Epidermal melanocyte (primary cell): ENCODE measurements at regions not wholly inside any gene's neighbourhood (a gene's known extent, or its start where the extent isn't known, plus 50 kb on each side); places are given as distances from the start of the nearest gene placed in this dataset.

Experiments used
- DNase-seq: peaks from one replicate; pipeline ENCODE4 v3.0.0; 2011; ENCODE audit warnings: low spot score; ENCODE audit not compliant: insufficient read length

- DNase-seq: no peak
Observed at GRCh38 chr11:80538040-80538439, 1097.2 kb upstream of the TENM4 start.

DNA sequence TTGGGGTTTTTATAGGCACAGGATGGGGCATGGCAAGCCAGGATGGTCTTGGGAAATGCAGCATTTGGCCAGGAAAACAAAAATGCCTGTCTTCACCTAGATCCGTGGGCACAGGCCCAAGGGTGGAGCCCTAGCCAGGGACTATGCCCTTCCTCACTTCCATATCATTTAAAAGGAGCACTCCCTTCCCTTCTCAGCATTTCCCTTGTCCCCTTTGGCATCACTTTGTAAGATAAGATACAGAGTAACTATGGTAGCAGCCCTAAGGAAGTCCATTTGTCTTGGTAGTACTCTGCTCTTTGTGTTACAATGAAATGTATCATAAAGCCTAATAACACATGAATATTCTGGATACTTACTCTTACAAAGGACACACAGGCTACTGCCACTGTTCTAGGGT, 1092.6 kb upstream of the TENM4 start:
- DNase-seq: no peak

GRCh38 chr11:80532633-80533232, 1091.9 kb upstream of the TENM4 start:
- no peak for DNase-seq

- DNase-seq: no peak
Observed at GRCh38 chr11:80529726-80530125, 1088.9 kb upstream of the TENM4 start.

DNA sequence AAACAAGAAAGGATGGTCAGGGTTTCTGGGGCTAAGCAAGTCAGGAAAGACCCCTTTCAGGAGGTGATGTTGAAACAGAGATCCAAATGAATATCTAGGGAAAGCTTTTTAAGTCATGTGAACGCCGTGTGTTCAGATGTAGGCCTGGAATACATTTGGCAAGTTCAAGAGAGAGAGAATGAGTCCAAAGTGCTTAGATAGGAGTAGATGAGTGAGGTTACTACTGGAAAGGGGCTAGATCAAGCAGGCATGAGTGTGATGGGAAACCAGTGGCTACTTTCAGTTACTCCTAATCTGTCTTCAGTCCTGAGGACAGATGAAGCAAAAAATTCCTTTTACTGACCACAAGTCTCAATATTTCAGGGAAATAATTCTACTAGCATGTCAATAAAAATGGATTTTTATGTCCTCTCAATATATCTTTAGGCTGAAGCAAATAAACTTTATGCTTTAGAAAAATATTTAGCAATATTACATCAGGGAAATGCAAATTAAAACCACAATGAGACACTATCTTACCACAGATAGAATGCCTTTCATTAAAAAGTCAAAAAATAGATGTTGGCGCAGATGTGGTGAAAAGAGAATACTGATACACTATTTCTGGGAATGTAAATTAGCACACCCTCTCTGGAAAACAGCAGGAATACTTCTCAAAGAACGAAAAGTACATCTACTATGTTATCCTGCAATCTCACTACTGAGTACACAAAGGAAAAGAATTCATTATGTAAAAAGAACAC, 1085.0 kb upstream of the TENM4 start:
- DNase-seq: no peak

- no peak for DNase-seq
Observed at GRCh38 chr11:80524349-80524748, 1083.5 kb upstream of the TENM4 start.

GRCh38 chr11:80523057-80523456, 1082.2 kb upstream of the TENM4 start:
- DNase-seq: no peak

- DNase-seq: no peak
Observed at GRCh38 chr11:80521592-80521991, 1080.8 kb upstream of the TENM4 start.

DNA sequence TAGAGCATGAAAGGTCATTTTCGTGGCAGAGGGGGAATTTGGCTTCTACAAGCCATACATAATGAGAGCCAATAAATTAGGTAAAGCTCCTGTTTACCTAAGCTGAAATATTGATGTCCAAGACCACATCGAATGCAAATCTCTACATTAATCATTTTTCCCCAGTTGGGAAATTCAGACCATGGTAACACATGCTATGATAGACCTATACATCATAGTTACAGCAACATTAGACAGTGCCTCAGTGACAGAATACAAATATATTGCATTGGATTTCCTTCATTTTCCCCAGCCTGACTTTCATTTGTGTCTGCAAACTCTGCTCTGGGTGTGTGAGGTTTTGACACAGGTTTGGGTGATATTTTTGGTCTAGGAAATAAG, 1079.7 kb upstream of the TENM4 start:
- DNase-seq: no peak

DNA sequence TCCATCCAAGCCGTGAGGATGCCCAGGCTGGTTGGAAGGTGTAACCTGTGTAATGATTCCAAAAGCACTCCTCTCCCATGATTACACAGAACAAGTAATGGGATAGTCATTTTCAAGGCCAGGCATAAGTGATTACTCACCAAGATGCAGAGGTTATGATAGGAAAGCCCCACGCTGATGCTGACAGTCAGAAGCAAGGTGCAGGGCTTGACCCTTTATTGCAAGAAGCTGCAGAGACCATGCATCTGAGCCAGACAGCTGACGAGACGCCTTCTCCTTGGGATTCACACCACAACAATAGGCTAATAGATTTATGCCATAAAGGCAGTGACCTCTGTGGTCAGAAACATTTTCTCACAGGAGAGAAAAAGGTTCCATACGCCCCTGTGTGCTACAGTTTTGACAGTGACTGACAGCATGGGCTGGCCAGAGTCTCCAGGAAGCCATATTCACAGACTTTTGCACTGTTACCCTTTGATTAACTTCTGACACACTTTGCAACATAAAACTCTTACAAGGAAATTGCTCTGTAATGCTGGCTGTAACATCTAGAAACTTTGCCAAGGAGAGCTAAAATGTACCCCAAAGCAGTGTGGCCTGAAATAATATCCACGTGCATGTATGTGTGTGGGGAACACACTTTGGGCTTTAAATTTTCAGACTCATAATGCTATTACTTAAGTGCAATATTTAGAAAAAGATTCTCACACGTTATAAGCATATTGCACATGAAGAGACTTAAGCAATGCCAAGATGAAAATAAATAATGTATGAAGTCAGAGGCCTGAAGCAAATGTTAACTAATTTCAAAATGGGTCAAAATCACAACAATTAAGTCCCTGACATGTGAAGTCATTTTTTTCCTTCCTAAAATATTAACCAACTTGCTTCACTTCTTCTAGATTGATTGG, 1079.0 kb upstream of the TENM4 start:
- no peak for DNase-seq

- DNase-seq: no peak
Observed at GRCh38 chr11:80517701-80518100, 1076.9 kb upstream of the TENM4 start.

GRCh38 chr11:80515097-80515496, 1074.3 kb upstream of the TENM4 start:
- no peak for DNase-seq

DNA sequence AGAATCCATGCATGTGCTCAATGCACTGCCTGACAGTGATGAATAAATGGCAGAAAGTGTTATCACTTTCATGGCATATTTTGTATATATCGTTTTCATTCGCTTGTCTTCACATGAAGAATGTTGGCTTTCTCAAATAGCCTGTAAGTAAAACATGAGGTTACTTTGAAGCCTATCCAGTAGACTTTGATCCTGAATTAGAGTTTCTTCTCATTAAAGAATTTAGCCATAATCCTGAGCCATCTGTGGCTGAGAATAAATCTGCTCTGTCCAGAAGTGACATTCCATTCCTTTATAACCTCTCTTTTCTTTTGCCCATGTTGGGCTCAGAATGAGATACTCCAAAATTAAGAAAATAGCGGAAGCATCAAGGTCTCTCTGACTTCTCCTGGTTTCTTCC, 1071.7 kb upstream of the TENM4 start:
- DNase-seq: no peak

GRCh38 chr11:80505771-80506170, 1064.9 kb upstream of the TENM4 start:
- no peak for DNase-seq

- DNase-seq: no peak
Observed at GRCh38 chr11:80503990-80504389, 1063.2 kb upstream of the TENM4 start.

- no peak for DNase-seq
Observed at GRCh38 chr11:80502511-80502910, 1061.7 kb upstream of the TENM4 start.

DNA sequence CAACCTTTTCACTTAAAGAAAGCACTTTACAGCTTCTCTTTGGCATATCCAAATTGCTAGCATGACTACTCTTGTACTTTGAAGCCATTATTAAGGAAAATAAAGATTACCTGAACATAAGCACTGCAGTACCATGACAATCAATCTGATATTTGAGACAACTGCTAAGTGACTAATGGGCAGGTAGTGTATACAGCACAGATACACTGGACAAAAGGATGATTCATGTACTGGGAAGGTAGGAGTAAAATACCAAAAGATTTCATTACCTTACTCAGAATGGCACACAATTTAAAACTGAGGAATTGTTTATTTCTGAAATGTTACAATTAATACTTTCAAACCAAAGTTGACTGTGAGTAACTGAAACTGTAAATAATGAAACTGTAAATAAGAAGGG, 1054.3 kb upstream of the TENM4 start:
- no peak for DNase-seq

DNA sequence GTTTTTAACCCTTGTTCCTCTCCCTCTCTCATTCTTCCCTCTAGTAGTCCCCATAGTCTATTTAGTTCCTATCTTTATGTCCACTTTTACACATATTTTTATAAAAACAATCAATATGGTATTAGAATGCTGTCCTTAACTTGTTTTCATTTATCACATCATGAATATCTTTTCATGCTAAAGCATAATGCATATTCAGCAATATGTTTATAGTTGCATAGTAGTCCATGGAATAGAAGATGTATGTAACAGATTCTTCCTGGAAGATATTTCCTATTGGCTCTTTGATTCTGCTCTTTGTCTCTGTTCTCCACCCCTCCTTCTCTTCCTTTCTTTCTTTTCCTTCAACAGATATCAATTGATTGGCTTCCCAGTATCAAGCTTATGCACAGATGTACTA, 1047.1 kb upstream of the TENM4 start:
- DNase-seq: no peak

DNA sequence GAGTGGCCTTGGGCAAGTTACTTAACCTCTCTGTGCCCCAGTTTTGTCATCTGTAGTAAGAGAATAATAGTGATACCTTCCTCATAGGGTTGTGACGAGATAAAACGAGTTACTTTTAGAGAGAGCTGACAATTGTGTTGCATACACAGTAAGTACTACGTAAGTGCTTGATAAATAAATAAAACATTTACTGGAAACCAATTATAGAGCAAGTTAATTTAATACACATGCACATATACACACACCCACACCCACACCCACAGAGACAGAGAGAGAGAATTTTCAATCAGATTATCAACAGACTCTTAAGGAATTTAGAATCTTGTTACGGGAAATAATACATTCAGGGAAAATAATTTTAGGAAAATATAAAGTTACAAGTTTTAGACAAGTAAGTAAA, 1045.8 kb upstream of the TENM4 start:
- no peak for DNase-seq

GRCh38 chr11:80477178-80477577, 1036.3 kb upstream of the TENM4 start:
- no peak for DNase-seq

GRCh38 chr11:80473562-80473961, 1032.7 kb upstream of the TENM4 start:
- DNase-seq: no peak

DNA sequence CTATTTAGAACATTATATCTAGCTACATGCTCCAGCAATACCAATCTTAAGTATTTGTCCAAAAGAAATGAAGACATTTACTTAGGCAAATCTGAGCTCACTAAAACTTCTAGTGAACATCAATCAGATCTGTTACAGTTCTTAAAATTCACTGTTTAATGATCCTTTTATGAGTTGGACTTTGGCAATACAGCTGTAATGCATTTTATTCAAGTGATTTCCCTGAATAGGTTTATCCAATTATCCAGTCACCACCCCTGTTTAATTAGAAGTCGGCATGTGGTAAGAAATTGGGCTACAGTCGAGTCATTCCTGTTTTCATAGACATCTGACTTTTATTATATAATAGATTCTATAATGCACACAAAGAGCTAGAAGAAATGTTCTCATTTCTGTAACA, 1029.0 kb upstream of the TENM4 start:
- no peak for DNase-seq
